ENCODE measurements at regions not wholly inside any gene's neighbourhood (a gene's known extent, or its start where the extent isn't known, plus 50 kb on each side); places are given as distances from the start of the nearest gene placed in this dataset.

GRCh38 chr1:17920881-17921640 lies 165.9 kb downstream of the ACTL8 start (continued):
- TF ChIP-seq TAF1 (IDR thresholded peaks at IDR 0.05; ENCODE audit: low read depth, low read length) (no peak), EZH2 (IDR thresholded peaks at IDR 0.05; ENCODE audit: low read depth, low read length, severe bottlenecking) (no peak)
